Mammary epithelial cell (primary cell): ENCODE measurements at regions not wholly inside any gene's neighbourhood (a gene's known extent, or its start where the extent isn't known, plus 50 kb on each side); places are given as distances from the start of the nearest gene placed in this dataset.

Experiments
- CTCF ChIP-seq, 2 donors: IDR thresholded peaks in 1 of 2; conservative IDR thresholded peaks in 1 of 2; 2 replicates each; pipeline ENCODE4 v1.5.1; 2011 to 2012; ENCODE audit warnings: inconsistent platforms in 2 of 2, low read length in 2 of 2, mild to moderate bottlenecking in 2 of 2, control low read depth in 1 of 2, low read depth in 1 of 2; ENCODE audit not compliant: insufficient read depth in 1 of 2; ENCODE audit errors: extremely low read depth in 1 of 2
- EZH2 ChIP-seq: IDR thresholded peaks from 2 replicates; pipeline ENCODE4 v1.6.1; 2012; ENCODE audit warnings: low read length, inconsistent platforms, borderline replicate concordance

GRCh38 chr7:45331563-45331962 lies 174.0 kb downstream of the RAMP3 start:
- no peak for TF ChIP-seq CTCF (conservative IDR thresholded peaks at IDR 0.05 in 1 of 2, IDR thresholded peaks at IDR 0.05 in 1 of 2; ENCODE audit: extremely low read depth in 1 of 2, insufficient read depth in 1 of 2, low read depth in 1 of 2, low read length in 2 of 2)
- TF ChIP-seq EZH2, result no peak
